ENCODE measurements at regions not wholly inside any gene's neighbourhood (a gene's known extent, or its start where the extent isn't known, plus 50 kb on each side); places are given as distances from the start of the nearest gene placed in this dataset.

GRCh38 chr21:28655471-28655870, 337.2 kb downstream of the LTN1 start:
- no peak for DNase-seq (ENCODE audit: low read depth in 2 of 2)

GRCh38 chr21:28654406-28654805, 338.3 kb downstream of the LTN1 start:
- DNase-seq (ENCODE audit: low read depth in 2 of 2) = no peak

GRCh38 chr21:28644762-28645161, 347.9 kb downstream of the LTN1 start:
- DNase-seq (ENCODE audit: low read depth in 2 of 2) = no peak

GRCh38 chr21:28642891-28643290, 349.8 kb downstream of the LTN1 start:
- no peak for DNase-seq (ENCODE audit: low read depth in 2 of 2)

GRCh38 chr21:28641731-28642130, 350.9 kb downstream of the LTN1 start:
- no peak for DNase-seq (ENCODE audit: low read depth in 2 of 2)

GRCh38 chr21:28640326-28640725, 352.4 kb downstream of the LTN1 start:
- peak in 1 of 2 donors; percentile 72 for DNase-seq (ENCODE audit: low read depth in 2 of 2)

- DNase-seq (ENCODE audit: low read depth in 2 of 2) = no peak
Observed at GRCh38 chr21:28639737-28640136, 352.9 kb downstream of the LTN1 start.

- DNase-seq (ENCODE audit: low read depth in 2 of 2) = peak; percentile 87 to 95
Observed at GRCh38 chr21:28636752-28637691, 355.7 kb downstream of the LTN1 start.

- DNase-seq (ENCODE audit: low read depth in 2 of 2) = no peak
Observed at GRCh38 chr21:28635541-28635940, 357.1 kb downstream of the LTN1 start.

- peak; percentile 73 to 95 for DNase-seq (ENCODE audit: low read depth in 2 of 2)
Observed at GRCh38 chr21:28633839-28634555, 358.7 kb downstream of the LTN1 start.

- DNase-seq (ENCODE audit: low read depth in 2 of 2) = peak; percentile 47 to 58
Observed at GRCh38 chr21:28632755-28633408, 359.8 kb downstream of the LTN1 start.

GRCh38 chr21:28627691-28628090, 365.0 kb downstream of the LTN1 start:
- peak in 1 of 2 donors; percentile 26 for DNase-seq (ENCODE audit: low read depth in 2 of 2)

- no peak for DNase-seq (ENCODE audit: low read depth in 2 of 2)
Observed at GRCh38 chr21:28627261-28627660, 365.4 kb downstream of the LTN1 start.

- DNase-seq (ENCODE audit: low read depth in 2 of 2) = no peak
Observed at GRCh38 chr21:28624626-28625025, 368.1 kb downstream of the LTN1 start.

GRCh38 chr21:28617300-28617699, 375.4 kb downstream of the LTN1 start:
- DNase-seq (ENCODE audit: low read depth in 2 of 2) = no peak

GRCh38 chr21:28615276-28615675, 377.4 kb downstream of the LTN1 start:
- DNase-seq (ENCODE audit: low read depth in 2 of 2) = no peak

GRCh38 chr21:28614791-28615190, 377.9 kb downstream of the LTN1 start:
- no peak for DNase-seq (ENCODE audit: low read depth in 2 of 2)

- no peak for DNase-seq (ENCODE audit: low read depth in 2 of 2)
Observed at GRCh38 chr21:28608646-28609045, 384.0 kb downstream of the LTN1 start.

GRCh38 chr21:28607545-28607944, 385.1 kb downstream of the LTN1 start:
- DNase-seq (ENCODE audit: low read depth in 2 of 2) = no peak

GRCh38 chr21:28604946-28605537, 387.6 kb downstream of the LTN1 start:
- no peak for DNase-seq (ENCODE audit: low read depth in 2 of 2)

- DNase-seq (ENCODE audit: low read depth in 2 of 2) = no peak
Observed at GRCh38 chr21:28602546-28602945, 390.1 kb downstream of the LTN1 start.

- no peak for DNase-seq (ENCODE audit: low read depth in 2 of 2)
Observed at GRCh38 chr21:28598214-28598613, 394.5 kb downstream of the LTN1 start.

Data from lung microvascular endothelial cell (primary cell).